Suprapubic skin (tissue), 3 donors: ENCODE measurements at regions not wholly inside any gene's neighbourhood (a gene's known extent, or its start where the extent isn't known, plus 50 kb on each side); places are given as distances from the start of the nearest gene placed in this dataset.

Source experiments
- CTCF ChIP-seq, 2 donors: fragments of 200-600 bp in 1 of 2; fragments of 450-650 bp in 1 of 2; sonication (generic) in 1 of 2; IDR thresholded peaks; one replicate each; pipeline ENCODE4 v1.5.1; 2016 to 2019; ENCODE audit warnings: antibody characterized with exemption in 2 of 2, mild to moderate bottlenecking in 1 of 2, moderate library complexity in 1 of 2
- EP300 ChIP-seq: sonication (generic); formaldehyde crosslinking; IDR thresholded peaks from one replicate; pipeline ENCODE4 v1.6.1; 2017; ENCODE audit warnings: antibody characterized with exemption
- POLR2A ChIP-seq, 2 donors: fragments of 450-650 bp; IDR thresholded peaks; one replicate each; pipeline ENCODE4 v1.6.1; 2017; ENCODE audit warnings: antibody characterized with exemption in 2 of 2, mild to moderate bottlenecking in 2 of 2, moderate library complexity in 2 of 2

GRCh38 chr5:91500758-91501157 is 117.6 kb upstream of the ARRDC3 start:
- TF ChIP-seq CTCF (IDR thresholded peaks at IDR 0.05) (no peak), POLR2A (IDR thresholded peaks at IDR 0.05) (no peak), EP300 (no peak)
